ENCODE measurements at regions not wholly inside any gene's neighbourhood (a gene's known extent, or its start where the extent isn't known, plus 50 kb on each side); places are given as distances from the start of the nearest gene placed in this dataset.

GRCh38 chr7:113633073-113633472 is 285.7 kb downstream of the PPP1R3A start:
- 88 to 93% methylated on average over 3 of the region's 3 CpGs for WGBS, 2 donors
- intact Hi-C loops (cut with DNase I) = no loop called here

GRCh38 chr7:113628948-113629847 is 289.6 kb downstream of the PPP1R3A start:
- DNase-seq = no peak
- intact Hi-C loops (cut with DNase I) = no loop called here
- no peaks in the 10 kb centered on the region for H3K27me3 ChIP-seq
- no peak for ATAC-seq
- no peaks in the 10 kb centered on the region for H3K9me3 ChIP-seq
- no peak overlapping the region for H3K4me3 ChIP-seq
- H3K36me3 ChIP-seq = no peaks in the 10 kb centered on the region
- 65 to 75% methylated on average over 6 of the region's 6 CpGs for WGBS, 2 donors
- H3K4me1 ChIP-seq = no peaks in the 10 kb centered on the region
- TF ChIP-seq CTCF (IDR thresholded peaks at IDR 0.05) = no peak
- H3K27ac ChIP-seq = no peak overlapping the region

More at GRCh38 chr7:113633073-113633472, 285.7 kb downstream of the PPP1R3A start:
- H3K27me3 ChIP-seq = no peaks in the 10 kb centered on the region
- ATAC-seq (no peak), DNase-seq (no peak)
- no peak for TF ChIP-seq CTCF (IDR thresholded peaks at IDR 0.05)
- no peak overlapping the region for H3K27ac ChIP-seq
- H3K9me3 ChIP-seq = no peaks in the 10 kb centered on the region
- H3K4me3 ChIP-seq = no peak overlapping the region
- H3K36me3 ChIP-seq = no peaks in the 10 kb centered on the region
- H3K4me1 ChIP-seq = no peaks in the 10 kb centered on the region

- H3K27ac ChIP-seq = no peak overlapping the region
- H3K4me1 ChIP-seq = no peaks in the 10 kb centered on the region
- no peaks in the 10 kb centered on the region for H3K27me3 ChIP-seq
- H3K9me3 ChIP-seq = peaks cover 0 to 14% (median 0%) of the 10 kb centered on the region in 11 donors
- no peak for ATAC-seq
- H3K4me3 ChIP-seq = no peak overlapping the region
- DNase-seq = no peak
- H3K36me3 ChIP-seq = no peaks in the 10 kb centered on the region
- no peak for TF ChIP-seq CTCF (IDR thresholded peaks at IDR 0.05)
- intact Hi-C loops (cut with DNase I) = no loop called here
These were observed 293.2 kb downstream of the PPP1R3A start for GRCh38 chr7:113625494-113626102.

- 80 to 93% methylated on average over 1 of the region's 1 CpG for WGBS, 2 donors
- H3K27me3 ChIP-seq = no peaks in the 10 kb centered on the region
- no peak for ATAC-seq
- no peaks in the 10 kb centered on the region for H3K4me1 ChIP-seq
- no peaks in the 10 kb centered on the region for H3K36me3 ChIP-seq
- peaks cover 0 to 38% (median 0%) of the 10 kb centered on the region in 11 donors for H3K9me3 ChIP-seq
- no peak for TF ChIP-seq CTCF (IDR thresholded peaks at IDR 0.05)
- intact Hi-C loops (cut with DNase I) = no loop called here
- H3K4me3 ChIP-seq = no peak overlapping the region
- no peak for DNase-seq
- H3K27ac ChIP-seq = no peak overlapping the region
These were observed 296.0 kb downstream of the PPP1R3A start for GRCh38 chr7:113622796-113623195.
